Epithelial cell of esophagus (primary cell): ENCODE measurements at regions not wholly inside any gene's neighbourhood (a gene's known extent, or its start where the extent isn't known, plus 50 kb on each side); places are given as distances from the start of the nearest gene placed in this dataset.

Experiments used
- DNase-seq: peaks from one replicate; pipeline ENCODE4 v3.0.0; 2010; ENCODE audit warnings: low read depth
- H3K4me3 ChIP-seq: 2 replicates; pipeline ENCODE4 v1.5.1; 2011; ENCODE audit warnings: mild to moderate bottlenecking, low read length, control low read depth
- TF ChIP-seq, protein P1 (sequence below): IDR thresholded peaks from 2 replicates; pipeline ENCODE4 v1.5.1; 2011; ENCODE audit warnings: low read depth, mild to moderate bottlenecking, low read length, control low read depth, inconsistent platforms; ENCODE audit not compliant: insufficient read depth; ENCODE audit errors: missing control alignments

DNA sequence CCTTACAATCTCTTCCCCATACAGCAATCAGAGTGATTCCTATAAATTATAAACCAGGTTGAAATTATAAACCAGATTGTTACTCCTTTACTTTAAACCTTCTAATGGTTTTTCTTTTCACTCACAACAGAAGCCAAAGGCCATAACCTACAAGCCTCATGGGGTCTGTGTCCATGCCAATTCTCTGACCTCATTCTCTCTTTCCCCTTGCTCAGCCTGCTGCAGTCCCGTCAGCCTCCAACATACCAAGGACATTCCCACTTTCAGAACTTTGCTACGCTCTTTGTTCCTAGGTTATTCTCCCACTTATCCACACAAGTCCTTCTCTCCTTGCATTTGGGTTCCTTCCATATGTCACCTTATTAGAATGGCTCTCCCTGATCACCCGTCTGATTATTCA, 277.9 kb upstream of the TCF21 start:
- TF ChIP-seq, protein P1, sequence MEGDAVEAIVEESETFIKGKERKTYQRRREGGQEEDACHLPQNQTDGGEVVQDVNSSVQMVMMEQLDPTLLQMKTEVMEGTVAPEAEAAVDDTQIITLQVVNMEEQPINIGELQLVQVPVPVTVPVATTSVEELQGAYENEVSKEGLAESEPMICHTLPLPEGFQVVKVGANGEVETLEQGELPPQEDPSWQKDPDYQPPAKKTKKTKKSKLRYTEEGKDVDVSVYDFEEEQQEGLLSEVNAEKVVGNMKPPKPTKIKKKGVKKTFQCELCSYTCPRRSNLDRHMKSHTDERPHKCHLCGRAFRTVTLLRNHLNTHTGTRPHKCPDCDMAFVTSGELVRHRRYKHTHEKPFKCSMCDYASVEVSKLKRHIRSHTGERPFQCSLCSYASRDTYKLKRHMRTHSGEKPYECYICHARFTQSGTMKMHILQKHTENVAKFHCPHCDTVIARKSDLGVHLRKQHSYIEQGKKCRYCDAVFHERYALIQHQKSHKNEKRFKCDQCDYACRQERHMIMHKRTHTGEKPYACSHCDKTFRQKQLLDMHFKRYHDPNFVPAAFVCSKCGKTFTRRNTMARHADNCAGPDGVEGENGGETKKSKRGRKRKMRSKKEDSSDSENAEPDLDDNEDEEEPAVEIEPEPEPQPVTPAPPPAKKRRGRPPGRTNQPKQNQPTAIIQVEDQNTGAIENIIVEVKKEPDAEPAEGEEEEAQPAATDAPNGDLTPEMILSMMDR = no peak
- no peak for DNase-seq
- H3K4me3 ChIP-seq = no peak overlapping the region

DNA sequence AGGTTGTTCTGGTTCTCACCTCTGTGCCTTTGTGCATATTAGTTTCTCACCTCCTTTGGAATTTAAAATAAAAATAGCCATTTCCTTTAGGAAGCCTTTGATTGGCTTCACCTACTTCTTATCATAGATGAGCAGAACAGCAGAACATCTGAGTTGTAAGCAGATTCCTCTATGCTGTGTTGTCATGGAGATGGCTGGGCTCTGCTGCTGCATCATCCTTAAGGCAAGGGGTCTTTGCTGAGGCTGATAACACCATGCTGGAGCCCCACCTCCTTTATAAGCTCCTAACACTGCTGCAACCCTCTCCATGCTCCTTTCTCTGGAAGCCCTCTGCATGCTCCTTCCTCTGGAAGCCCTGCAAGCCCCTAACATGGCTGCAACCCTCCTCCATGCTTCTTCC, 276.5 kb upstream of the TCF21 start:
- no peak for DNase-seq
- H3K4me3 ChIP-seq = no peak overlapping the region
- TF ChIP-seq, protein P1 = no peak

- TF ChIP-seq, protein P1 = no peak
- DNase-seq = no peak
- no peak overlapping the region for H3K4me3 ChIP-seq
Measured at GRCh38 chr6:133613211-133613610, 275.7 kb upstream of the TCF21 start.

GRCh38 chr6:133621751-133622150, 267.2 kb upstream of the TCF21 start:
- DNase-seq = peak; percentile 45
- no peak overlapping the region for H3K4me3 ChIP-seq
- TF ChIP-seq, protein P1 = no peak

- DNase-seq = no peak
- TF ChIP-seq, protein P1 = no peak
- no peak overlapping the region for H3K4me3 ChIP-seq
Measured at GRCh38 chr6:133623065-133623464, 265.8 kb upstream of the TCF21 start.

- H3K4me3 ChIP-seq = no peak overlapping the region
- DNase-seq = no peak
- TF ChIP-seq, protein P1 = no peak
Measured at GRCh38 chr6:133623621-133624020, 265.3 kb upstream of the TCF21 start.

DNA sequence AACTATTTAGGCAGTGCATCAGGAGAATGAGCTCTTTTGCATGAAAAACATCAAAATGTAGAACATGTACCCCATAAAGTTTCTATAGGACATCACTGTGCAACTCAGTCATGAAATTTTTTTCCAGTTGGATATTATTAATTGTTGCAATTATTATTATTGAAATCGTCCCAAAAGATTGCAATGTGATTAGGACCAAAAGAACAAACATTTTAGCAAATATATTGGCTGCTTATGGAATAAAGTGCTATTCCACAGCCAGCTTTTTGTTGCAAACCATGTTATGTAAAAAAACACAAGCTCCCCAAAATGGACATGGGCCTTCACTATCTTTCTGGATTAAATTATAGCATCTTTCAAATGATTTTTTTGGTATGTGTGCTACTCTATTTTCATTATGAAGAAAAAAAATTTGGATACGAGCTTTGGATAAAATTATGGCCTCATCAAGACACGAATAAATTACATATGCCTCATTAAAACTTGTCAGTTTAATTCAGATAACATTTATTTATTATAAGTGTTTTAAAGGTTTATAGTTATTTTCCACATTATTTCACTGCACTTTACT, 262.7 kb upstream of the TCF21 start:
- TF ChIP-seq, protein P1 = no peak
- H3K4me3 ChIP-seq = no peak overlapping the region
- no peak for DNase-seq
